Adrenal gland (tissue), 5 donors: ENCODE measurements at regions not wholly inside any gene's neighbourhood (a gene's known extent, or its start where the extent isn't known, plus 50 kb on each side); places are given as distances from the start of the nearest gene placed in this dataset.

Source experiments
- CTCF ChIP-seq, 6 experiments: fragments of 450-650 bp in 4 of 6; fragments of 200-600 bp in 2 of 6; sonication (generic) in 1 of 6; IDR thresholded peaks; 1 replicate in 5 of 6; 2 replicates in 1 of 6; pipeline versions ENCODE4 v1.5.1 to v1.8.0; 2016 to 2021; ENCODE audit warnings: antibody characterized with exemption in 6 of 6, mild to moderate bottlenecking in 2 of 6, moderate library complexity in 1 of 6
- POLR2A ChIP-seq, 2 donors: fragments of 450-650 bp; IDR thresholded peaks; one replicate each; pipeline ENCODE4 v1.6.1; 2017; ENCODE audit warnings: antibody characterized with exemption in 2 of 2, mild to moderate bottlenecking in 2 of 2, moderate library complexity in 1 of 2
- donor health status: DM: no; HTN: no; CAD: no.

GRCh38 chr12:115046805-115047204 lies 362.8 kb upstream of the TBX3 start:
- TF ChIP-seq POLR2A (IDR thresholded peaks at IDR 0.05) (no peak), CTCF (IDR thresholded peaks at IDR 0.05) (no peak)
